ENCODE measurements at regions not wholly inside any gene's neighbourhood (a gene's known extent, or its start where the extent isn't known, plus 50 kb on each side); places are given as distances from the start of the nearest gene placed in this dataset.

DNA sequence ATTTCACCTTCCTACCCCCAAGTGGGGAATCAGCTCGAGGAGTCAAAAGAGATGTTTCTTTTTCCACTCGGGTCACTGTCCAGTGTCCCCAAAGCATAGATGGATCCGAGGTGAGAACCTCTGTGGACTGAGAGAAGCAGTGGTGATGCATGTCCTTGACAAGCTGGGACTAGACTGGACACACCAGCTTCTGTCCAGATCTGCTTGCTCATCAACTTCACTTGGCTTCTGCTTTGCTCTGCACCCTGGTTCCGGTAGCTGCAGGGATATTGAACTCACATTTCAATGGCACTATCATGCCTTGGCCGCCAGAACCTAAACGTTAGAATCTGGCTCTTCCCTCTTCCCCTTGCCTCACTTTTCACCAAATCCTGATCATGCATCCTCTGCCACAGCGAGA lies 50.3 kb upstream of the CXCL12 start:
- no peak for DNase-seq

DNA sequence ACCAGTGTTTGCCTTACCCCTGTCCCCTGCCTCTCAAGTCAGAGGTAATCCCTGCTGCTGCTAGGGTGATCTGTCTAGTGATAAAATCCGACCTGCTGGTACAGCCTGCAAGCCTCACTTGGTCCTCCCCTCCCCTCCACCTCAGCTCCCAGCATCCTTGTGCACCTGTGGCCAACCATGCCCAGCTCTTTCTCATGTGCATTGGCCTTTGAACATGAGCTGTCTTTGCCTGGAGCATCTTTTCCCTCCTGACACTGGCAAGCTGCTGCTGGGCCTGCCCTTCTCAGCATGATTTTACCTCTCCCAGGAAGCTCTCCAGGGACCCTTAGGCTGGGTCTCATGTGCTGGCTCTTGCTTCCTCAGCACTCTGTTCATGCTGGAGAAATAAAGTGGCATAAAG lies 51.3 kb upstream of the CXCL12 start:
- DNase-seq, result no peak

DNA sequence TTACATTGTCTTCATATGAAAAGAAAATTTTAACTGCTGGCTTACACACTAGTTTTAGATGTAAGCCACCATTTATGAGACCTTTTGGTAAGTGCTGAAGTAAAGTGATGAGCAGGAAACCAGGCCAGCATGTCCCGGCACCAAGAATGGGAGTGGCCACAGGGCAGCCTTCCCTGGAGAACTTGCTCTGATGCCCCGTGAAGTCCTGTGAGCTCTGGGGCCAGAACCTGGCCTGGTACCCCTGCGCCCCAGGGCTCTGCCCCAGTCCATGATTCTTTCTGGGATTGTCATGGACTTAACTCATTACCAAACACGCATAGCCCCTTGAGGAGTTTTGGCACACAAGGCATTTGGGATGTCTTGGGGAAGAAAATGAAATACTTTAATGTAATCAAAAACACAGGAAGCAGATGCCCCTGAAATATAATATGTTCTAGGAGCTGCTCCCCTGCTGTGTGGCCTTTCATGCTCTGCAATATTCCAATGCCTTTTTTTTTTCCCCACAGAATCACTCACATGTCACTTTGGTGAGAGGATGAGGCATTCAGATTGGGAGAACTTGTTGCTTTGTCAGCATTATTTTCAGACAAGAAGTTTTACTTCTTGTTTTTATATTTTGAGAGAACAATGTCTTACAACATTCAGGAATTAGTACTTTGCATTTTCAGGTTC lies 53.1 kb upstream of the CXCL12 start:
- DNase-seq, result no peak

DNA sequence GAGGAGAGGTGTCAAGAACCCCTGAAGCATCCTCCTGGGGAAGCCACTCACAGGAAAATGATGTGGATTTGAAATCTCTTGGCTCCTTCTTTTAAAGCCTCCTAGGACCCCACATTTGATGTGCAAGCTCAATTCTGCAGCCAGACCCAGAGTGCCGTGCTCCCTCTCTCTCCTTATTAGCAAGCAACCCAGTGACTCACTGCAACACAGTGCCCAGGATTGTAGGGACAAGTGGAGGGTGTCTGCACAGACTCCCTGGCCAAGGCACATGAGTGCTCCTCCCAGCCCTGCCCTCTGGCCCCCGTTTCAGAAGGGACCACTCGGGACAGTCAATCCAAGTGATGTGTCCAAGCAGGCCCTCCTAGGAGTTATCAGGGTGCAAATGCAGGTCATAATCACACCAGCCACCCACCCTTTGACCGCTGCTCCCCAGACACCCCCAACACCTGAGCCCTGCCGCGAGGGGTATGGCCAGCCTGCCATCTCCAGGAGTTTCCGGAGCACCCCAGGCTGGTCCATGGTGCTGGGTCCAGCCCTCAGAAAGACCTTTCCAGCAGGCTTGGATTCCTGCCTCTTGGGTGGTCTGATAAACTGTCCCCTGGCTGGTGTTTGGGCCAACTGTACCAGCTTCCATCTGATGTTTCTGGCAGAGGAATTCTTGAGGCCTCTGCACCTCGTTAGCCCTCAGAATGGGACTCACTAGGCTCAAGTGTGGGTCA lies 54.5 kb upstream of the CXCL12 start:
- DNase-seq, result peak; percentile 30

DNA sequence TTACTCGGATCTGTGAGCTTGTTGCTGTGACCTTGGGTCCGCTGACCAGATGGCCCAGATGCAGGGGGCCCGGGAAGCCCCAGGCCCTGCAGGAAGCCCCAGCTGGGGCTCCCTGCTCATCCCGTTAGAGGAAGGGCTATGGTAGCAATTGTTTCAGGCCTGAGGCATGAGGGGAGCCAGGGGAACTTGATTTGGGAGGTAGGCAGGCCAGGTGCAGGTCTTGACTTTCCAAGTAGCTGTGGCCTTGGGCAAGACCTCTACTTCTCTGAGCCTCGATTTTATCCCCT lies 55.0 kb upstream of the CXCL12 start:
- no peak for DNase-seq

DNA sequence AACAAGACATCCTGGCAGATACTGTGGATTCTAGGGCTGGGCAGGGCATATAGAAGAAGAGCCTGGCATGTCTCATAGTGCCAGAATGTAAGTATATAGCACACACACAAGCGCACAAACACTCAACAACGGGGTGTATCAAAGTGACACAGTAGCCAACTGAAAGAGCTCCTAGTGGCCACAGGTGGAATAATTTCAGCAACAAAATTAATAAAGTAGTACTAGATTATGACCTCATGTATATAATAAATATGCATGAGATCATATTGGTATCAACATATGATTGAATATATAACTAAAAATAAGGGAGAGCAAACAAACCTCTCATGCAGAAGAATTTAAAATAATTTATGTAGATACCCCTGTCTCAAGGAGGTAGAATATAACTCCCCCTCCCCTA lies 72.4 kb upstream of the CXCL12 start:
- no peak for DNase-seq

DNA sequence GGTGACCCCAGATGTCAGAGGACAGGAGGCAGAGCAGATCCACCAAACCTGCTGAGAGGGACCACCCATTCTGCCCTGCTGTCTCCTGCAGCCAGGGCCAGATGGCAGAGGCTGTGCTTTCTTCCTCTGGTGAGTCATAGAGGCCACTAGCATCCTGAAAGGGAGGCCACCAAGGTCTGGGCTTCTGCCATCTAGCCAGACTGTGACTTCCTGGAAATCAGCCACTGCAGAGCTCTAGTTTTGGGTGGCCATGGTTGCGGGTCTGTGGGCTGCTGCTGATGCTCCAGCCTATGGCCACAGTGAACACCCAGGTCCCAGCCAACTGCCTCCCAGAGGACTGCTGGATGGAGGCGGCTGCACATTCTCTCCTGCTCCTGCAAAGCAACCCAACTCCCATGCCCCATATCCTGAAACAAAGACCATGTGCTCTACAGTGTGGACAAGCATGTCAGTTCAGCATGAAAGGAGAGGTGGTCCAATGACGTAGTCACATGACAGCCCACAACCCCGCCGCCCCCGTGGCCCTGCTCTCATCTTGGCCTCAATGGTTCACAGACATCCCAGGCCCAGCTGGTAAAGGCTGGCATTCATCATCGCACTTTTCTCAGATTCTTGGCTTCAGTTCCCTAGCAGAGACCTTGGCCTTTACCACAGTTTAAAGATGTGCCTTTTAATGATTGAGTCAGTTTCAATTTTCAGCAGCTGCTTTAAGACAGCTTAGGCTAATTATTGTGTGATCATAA lies 73.9 kb upstream of the CXCL12 start:
- DNase-seq, result no peak

DNA sequence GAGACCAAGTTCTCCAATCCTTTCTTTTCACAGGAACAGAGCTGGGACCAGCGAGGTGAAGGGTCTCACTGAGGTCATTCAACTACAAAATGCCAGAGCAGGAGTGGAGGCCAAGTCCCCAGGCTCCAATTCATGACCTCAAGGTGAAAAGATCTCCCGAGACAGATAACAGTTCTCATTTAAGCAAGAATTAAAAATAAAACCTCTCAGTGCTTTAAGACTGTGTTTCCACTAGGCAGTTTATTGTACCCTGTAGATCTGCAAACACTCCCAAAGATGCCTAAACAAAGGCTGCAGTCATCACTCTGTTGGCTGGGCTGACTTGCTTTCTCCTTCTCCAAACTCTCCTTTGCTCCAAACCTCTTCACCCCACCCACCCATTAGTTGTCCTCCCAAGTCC lies 74.8 kb upstream of the CXCL12 start:
- no peak for DNase-seq

DNA sequence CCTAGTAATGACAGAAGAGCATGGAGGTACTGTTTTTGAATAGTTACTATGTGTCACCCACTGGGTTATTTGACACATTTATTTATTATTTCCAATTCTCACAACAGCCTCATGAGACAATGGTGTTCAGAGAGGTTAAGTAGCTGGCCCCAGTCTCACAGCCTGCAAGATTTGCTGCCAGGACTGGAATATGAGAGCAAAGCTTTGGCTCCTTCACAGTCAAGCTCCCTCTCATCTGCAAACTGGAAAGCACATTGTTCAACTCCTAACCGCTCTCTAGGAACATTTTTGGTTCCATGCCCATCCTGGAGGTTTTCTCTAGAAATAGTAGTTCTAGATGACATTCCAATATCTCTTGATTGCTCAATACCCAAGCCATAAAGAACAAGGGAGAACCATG lies 75.5 kb upstream of the CXCL12 start:
- DNase-seq, result no peak

DNA sequence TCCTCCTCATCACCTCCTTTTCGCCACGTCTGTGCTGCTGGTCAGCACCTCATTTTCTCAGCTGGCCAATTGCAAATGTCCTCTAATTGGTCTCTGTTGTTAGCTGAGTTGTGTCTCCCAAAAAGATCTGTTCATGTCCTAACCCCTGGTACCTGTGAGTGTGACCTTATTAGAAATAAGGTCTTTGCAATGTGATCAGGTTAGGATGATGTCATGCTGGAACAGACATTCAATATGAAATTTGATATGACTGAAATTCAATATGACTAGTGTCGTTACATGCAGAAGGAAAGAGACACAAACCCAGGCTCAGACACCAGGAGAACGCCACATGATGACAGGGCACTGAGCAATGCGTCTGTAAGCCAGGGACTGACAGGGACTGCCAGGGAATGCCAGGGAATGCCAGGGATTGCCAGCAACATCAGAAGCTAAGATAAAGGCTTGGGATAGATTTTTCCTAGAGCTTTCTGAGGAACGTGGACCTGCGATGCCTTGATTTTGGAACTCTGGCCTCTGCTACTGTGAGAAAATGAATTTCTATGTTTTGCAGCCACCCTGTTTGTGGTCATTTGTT lies 77.5 kb upstream of the CXCL12 start:
- no peak for DNase-seq

DNA sequence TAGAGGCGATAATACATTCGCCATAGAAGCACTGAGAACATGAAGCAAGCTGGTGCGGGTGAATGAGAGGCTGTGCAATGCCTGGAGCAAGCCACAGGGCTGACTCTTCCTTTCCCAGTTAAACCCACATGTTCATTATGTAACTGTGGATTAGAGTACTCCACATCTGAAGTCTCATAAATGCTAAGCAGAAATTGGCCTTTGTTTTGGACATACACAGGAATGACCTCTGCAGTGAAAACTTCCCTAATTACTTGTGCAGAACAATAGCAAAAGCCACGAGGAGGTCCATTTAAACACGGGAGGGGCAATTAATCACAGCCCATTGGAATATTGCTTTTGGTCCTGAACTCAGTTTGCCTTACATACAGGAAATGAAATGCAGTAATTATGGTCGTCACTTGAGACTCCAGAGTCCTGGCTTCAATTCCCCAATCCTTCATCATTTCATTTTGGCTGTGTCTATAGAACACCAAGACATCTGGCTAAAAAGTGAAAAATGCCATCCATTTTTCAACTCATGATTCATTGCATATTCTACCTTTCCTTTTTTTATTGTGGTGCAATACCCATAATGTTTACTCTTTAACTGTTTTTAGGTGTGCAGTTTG lies 78.7 kb upstream of the CXCL12 start:
- no peak for DNase-seq

DNA sequence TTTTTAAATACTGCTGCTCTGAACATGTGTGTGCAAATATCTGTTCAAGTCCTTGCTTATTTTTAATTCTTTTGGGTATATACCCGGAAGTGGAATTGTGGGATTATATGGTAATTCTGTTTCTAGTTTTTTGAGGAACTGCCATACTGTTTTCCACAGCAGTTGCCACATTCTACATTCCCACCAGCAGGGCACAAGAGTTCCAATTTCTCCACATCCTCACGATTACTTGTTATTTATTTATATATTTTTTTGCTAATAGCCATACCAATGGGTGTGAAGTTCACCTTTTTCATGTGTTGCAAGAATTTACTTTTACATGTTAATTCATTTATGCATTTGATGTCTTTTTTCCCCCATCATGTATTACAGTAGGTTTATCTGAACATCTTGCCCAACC lies 79.6 kb upstream of the CXCL12 start:
- DNase-seq, result no peak

DNA sequence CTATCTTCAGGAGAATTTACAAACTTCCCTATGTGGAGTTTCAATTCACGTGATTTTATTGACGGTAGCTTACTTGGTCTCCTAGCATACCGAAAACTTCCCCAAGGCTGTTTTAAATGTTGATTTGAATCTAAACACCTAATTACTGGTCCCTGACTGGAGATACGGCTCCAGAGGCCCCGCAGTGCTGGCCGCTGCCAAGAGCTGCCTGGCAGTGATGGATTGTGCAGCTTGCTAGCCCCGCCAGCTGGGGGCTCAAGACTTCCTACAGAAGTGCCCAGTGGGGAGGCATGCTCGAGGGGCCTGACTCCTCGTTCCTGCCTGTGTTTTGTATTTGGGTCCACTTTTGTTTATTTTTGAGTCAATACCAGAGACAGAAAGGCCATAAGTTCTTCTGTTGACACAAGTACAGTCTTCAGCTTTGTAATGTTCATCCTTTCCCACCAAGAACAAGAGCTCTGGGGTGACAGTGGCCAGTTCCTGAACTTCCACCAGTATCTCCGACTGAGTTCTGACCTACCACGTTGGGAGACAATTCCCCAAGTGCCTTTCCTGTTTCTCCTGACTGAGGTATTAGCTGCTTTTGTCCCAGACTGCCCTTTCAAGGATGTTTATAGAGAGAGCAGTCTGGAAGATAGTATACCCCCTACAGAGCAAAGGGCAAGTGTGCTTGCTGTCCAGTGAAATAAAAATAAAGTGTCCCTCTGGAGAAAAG lies 80.7 kb upstream of the CXCL12 start:
- no peak for DNase-seq

DNA sequence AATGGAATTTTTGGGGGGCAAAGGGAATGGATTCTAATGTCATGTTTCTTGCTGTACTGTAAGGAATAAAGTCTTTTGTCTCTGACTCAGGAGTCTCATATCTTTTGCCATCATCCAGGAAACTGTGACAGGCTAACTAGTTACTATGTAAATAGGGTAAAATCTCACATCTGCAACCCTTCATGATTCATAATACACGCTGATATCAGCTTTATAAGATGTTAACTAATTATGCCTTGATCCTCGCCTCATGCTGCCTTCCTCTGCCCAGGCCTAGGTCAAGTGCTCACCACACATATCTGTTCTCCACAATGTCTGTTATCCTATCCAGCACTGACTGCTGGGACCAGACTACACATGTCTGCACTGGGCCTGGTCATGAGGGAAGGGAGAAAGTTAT lies 81.3 kb upstream of the CXCL12 start:
- DNase-seq, result no peak

DNA sequence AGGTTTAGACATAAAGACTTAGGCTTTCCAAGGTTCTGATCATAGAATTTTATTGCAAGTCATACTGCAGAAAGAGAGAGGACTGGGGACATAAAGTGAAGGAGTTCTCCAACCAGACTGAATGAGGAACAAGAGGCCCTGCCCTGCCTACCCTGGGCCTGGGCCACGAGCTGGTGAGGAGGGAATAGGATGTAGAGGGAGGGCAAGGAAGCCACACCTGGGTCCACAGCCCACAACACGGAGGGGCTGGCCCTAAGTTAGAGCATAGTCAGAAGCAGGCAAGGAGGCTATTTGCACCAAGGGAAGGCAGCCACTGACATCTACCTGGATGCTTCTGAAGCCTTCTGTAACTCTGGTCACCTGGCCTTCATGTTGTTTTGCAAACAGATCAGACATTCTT lies 82.2 kb upstream of the CXCL12 start:
- DNase-seq, result no peak

DNA sequence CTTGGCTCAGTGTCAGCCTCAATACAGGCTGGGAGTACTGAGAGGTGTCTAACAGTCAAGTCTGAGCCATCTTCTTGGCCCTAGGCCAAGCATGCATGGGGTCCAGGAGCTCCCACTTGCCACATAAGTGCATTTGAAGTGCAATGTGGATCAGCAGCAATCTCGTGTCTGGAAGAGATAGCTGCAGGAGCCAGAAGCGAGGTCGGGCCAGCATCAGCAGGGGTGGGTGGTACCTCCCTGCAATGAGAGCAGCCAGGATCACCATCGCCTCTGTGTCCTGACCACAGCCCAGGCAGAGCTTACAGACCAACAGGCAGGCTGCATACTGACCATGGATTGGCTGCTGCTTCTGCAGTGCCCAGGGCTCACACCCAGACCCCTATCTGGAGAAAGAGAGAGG lies 83.0 kb upstream of the CXCL12 start:
- no peak for DNase-seq

DNA sequence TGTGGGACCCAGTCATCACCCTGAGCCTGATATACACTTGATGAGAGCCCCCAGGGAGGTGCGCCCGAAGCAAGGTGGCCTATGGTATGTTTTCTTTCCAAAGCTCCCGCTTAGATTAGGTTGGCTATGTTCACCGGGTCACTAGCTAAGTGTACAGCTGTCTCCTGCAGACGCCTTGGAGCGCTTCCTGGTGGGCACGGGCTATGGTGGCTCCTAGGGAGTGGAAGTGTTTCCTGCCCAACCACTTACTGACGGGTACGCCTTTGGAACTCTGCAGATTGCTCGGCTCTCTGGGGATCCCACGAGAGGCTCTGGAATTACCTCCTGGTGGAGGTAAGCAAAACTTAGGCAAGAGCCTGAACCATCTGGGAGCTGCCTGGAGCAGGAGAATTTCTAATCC lies 83.6 kb upstream of the CXCL12 start:
- DNase-seq, result no peak

DNA sequence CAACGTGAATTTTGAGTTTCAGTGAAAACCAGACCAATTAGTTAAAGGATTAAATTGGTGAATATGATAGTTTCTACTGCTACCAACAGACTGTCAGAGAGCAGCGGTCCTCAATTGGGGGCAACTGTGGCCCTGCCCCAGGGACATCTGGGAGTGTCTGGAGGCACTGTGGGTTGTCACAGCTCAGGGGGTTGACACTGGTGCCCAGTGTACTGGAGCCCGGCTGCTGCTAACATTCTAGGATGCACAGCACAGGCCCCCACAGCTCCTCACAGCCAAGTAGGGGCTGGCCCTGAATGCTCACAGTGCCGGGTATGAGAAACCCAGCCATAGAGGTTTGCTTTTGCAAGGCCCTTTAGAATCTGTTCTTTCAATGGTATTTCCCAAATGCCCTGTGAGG lies 84.1 kb upstream of the CXCL12 start:
- DNase-seq, result no peak

DNA sequence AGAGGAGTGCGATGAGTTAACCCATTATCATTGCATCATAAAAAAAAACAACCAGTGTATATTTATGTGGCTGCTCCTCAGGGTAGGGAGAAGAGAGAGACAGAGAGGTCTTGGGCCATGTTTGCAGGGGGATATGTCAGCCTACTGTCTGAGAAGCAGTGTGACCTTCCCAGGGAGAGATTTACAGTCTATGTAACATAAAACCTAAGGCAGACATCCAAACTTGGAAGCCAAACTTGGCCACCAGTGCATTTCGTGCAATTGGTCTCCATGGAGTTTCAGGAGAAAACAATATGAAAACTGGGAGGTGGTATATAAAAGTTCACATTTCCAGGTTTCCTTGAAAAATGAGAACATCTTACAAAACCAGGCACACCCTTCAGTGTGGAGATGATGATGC lies 85.9 kb upstream of the CXCL12 start:
- no peak for DNase-seq

DNA sequence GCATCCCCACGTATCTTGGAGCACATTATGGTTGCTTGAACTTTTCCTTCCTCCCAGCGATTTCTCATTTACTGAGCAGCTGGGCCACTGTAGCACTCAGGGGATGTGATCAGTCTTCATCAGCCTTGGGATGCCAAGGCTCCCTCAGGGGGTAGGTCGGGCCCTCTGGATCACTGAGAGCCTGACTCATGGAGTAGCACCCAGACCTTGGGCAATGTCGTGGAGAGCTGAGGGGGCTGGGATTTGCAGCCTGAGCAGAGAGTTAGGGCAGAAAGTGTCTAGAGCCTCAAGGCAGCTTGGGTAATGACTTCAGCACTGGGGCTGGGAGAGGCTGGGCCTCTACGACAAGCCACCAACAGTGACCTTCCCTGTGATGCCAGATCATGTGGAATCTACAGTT lies 86.5 kb upstream of the CXCL12 start:
- DNase-seq, result no peak

DNA sequence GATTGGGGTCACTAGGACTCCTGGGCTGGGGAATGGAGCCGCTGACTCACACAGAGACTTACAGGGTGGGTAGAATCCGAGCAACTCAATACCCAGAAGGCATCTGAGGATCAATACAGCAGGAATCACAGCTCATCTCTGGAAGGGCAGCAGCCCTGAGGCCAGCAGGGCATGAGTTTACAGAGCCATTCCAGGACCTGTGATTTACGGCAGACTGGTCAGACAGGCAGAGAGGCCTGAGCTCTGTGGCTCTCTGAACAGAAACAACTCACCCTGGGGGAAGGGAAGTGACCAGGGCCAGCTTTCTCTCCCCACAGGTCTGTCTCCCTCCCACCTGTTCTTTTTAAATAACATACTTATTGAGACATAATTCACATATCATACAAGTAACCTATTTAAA lies 88.2 kb upstream of the CXCL12 start:
- DNase-seq, result no peak

DNA sequence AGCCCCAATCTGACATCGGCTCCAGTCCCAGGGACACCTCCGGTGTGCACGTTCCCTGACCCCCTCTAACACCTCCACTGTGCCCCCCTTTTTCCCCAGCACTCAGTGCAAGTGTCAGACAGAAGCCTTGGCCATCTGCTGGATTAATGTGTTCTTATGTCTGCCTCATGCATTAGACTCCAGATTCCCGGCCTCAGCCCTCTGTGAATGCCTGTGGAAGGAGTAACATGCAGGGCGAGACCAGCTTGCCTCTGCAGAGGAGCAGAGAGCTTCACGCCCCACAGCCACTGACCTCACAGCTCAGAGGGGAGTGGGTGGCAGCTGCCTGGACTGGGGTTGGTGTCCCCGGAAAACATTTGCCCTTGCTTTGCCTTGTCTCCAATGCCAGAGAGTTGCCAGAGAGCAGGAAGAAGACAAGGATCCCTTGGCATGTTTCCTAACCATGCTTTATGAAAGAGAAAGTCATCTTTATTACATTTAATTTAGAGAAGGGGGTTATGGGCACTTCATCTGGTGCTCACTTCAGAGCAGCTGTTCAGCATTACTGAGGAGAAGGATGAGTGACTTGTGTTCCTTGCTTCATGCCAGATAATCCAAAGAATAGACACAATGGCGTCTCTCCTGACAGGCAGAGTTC lies 91.6 kb upstream of the CXCL12 start:
- no peak for DNase-seq

DNA sequence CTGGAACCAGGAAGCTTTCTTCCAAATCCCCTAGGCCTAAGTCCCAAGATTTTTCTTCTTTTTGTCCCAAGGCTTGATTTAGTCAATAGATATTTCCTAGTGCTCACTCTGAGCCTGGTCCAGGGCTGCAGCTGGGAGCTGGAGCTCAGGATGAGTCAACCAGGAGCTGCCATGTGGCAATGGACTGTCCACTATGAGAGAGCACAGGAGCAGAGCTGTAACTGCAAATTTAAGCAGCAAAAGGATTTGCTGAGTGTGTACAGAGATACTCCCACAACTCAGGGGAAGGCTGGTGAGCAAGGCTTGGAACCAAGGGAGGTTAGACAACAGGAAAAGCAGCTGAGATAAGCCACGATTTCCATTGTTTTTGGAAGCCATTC lies 92.1 kb upstream of the CXCL12 start:
- no peak for DNase-seq
